Psoas muscle (tissue), 7 donors: ENCODE measurements at regions not wholly inside any gene's neighbourhood (a gene's known extent, or its start where the extent isn't known, plus 50 kb on each side); places are given as distances from the start of the nearest gene placed in this dataset.

ENCODE experiments used
- ATAC-seq, 4 donors: fragments of 200-7000 bp; cut with Tn5 transposase; one replicate each; pipeline ENCODE4 v1.9.1; 2020; ENCODE audit warnings: moderate library complexity in 3 of 4, mild to moderate bottlenecking in 2 of 4
- DNase-seq, 2 donors: peaks; one replicate each; pipeline ENCODE4 v3.0.0-alpha.2; 2020
- H3K27ac ChIP-seq: fragments of 200-600 bp; one replicate; pipeline ENCODE4 v1.8.0; 2022
- H3K27me3 ChIP-seq, 3 donors: fragments of 200-600 bp in 1 of 3; one replicate each; pipeline versions ENCODE4 v1.6.1 to v1.8.0; 2013 to 2022; ENCODE audit warnings: low read length in 2 of 3, mild to moderate bottlenecking in 2 of 3, moderate library complexity in 1 of 3; ENCODE audit not compliant: insufficient read depth in 3 of 3
- H3K36me3 ChIP-seq, 2 donors: fragments of 200-600 bp in 1 of 2; one replicate each; pipeline versions ENCODE4 v1.6.1 to v1.8.0; 2013 to 2022; ENCODE audit warnings: low read depth in 1 of 2, mild to moderate bottlenecking in 1 of 2, moderate library complexity in 1 of 2; ENCODE audit not compliant: insufficient read depth in 1 of 2
- H3K4me1 ChIP-seq: fragments of 200-600 bp; one replicate; pipeline ENCODE4 v1.8.0; 2022
- H3K4me3 ChIP-seq: fragments of 200-600 bp; one replicate; pipeline ENCODE4 v1.8.0; 2022; ENCODE audit warnings: mild to moderate bottlenecking
- H3K9me3 ChIP-seq: fragments of 200-600 bp; one replicate; pipeline ENCODE4 v1.8.0; 2022
- WGBS, 3 donors: extraction: QIAGEN DNeasy Blood & Tissue Kit; methylation state at CpG; one replicate each; pipeline versions ENCODE4 v1.1.6 to v1.1.7; 2013; 5-methylcytosine and 5-hydroxymethylcytosine counted together
- intact Hi-C, 2 donors: fragments of 100-400 bp; cut with DNase I; formaldehyde crosslinking; loops; one replicate each; pipeline versions ENCODE4 v1.11.0 to v1.14.2; 2022
- TF ChIP-seq, protein P1 (sequence below): fragments of 200-600 bp; IDR thresholded peaks from one replicate; pipeline ENCODE4 v1.8.0; 2022; ENCODE audit warnings: antibody characterized with exemption
- donor health status: healthy with polysubstance abuse.
- donor health status: DM: no; HTN: no; CAD: no; lungs with moderate emphysema.
- donor health status: Bipolar disorder and iron deficiency.
- donor health status: healthy.
- donor health status: DM: yes; HTN: yes; CAD: no.
- donor health status: DM: no; HTN: no; CAD: no.
- donor health status: DM: yes; HTN: yes; CAD: no.

DNA sequence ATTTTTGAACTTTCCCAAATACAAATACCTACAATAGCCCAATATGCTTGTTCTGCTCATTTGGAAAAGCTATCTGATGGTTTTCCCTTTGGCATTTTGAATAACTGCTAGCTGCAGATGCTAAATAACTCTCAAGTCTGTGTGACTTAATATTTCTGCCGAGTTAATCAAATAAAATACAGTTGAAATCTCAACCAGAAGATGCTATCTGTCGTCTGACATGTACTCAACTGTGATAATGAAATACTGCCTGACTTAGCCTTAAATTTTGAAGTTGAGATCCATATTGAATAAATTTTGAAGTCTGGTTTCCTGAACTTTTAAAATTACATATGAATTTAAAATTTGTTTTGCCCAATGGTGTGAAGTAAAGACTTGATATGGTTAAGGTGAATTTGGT, 204.4 kb upstream of the MEX3C start:
- Histone ChIP-seq H3K36me3 (no peaks in the 10 kb centered on the region), H3K27me3 (no peaks in the 10 kb centered on the region), H3K4me3 (no peak overlapping the region), H3K27ac (no peak overlapping the region), H3K4me1 (no peaks in the 10 kb centered on the region), H3K9me3 (no peaks in the 10 kb centered on the region)
- WGBS, 3 donors = 47 to 77% (median 61%) methylated on average over 2 of the region's 2 CpGs
- TF ChIP-seq, protein P1, sequence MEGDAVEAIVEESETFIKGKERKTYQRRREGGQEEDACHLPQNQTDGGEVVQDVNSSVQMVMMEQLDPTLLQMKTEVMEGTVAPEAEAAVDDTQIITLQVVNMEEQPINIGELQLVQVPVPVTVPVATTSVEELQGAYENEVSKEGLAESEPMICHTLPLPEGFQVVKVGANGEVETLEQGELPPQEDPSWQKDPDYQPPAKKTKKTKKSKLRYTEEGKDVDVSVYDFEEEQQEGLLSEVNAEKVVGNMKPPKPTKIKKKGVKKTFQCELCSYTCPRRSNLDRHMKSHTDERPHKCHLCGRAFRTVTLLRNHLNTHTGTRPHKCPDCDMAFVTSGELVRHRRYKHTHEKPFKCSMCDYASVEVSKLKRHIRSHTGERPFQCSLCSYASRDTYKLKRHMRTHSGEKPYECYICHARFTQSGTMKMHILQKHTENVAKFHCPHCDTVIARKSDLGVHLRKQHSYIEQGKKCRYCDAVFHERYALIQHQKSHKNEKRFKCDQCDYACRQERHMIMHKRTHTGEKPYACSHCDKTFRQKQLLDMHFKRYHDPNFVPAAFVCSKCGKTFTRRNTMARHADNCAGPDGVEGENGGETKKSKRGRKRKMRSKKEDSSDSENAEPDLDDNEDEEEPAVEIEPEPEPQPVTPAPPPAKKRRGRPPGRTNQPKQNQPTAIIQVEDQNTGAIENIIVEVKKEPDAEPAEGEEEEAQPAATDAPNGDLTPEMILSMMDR = no peak
- no peak for ATAC-seq
- intact Hi-C loops = no loop called here
- no peak for DNase-seq

DNA sequence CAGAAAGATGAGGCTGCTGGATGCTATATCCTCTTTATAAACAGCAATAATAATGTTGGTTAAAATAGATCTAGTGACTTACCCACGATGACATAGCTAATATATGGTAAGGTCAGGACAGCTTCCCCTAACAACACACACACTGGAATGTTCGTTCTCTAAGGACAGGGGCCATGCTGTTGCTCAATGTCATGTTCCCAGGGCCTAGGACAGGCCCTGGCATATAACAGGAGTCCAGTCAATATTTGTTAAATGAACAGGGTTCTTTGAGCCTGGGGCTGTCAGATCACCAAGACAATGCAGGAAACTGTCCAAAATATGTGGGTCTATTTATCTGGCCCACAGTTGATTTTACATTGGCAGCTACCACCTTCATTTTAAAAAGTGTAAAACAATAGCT, 207.1 kb upstream of the MEX3C start:
- TF ChIP-seq, protein P1 = no peak

DNA sequence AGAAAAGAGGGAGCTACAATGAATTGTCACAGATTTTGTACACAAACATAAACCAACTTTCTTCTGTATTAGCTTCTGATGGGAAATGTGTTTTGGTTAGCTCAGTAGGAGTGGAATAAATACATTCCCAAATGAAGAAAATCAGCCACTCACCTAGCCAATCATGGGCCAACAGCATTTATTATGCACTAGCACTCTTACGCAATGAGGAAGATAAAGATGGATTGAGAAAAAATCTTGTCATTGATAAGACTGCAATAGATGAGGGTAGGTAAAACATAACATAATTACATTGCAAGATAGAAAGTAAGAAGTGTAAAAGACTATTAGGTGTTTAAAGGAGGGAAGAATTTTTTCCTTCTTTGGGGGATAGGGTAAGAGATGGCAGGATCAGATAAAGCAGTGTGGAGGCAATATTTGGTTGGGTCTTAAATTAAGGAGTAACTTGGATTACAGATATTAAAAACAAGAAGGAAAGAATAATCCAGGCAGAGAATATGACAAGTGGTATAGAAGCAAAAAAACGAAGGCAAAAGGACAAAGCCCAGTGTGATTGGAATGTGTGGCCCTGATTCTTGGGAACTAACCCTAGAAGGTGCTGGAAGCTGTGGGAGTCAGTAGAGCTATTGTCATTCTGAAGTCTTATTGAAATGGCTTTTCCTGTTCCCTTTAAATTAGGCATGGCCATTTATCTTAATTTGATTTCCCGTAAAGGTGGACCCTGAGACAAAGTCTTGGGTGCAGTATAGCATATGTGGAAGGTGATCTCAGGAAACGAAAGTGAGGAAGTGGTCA, 208.4 kb upstream of the MEX3C start:
- H3K27ac ChIP-seq = no peak overlapping the region
- H3K4me1 ChIP-seq = no peaks in the 10 kb centered on the region
- TF ChIP-seq, protein P1 = no peak
- no peaks in the 10 kb centered on the region for H3K36me3 ChIP-seq
- ATAC-seq = no peak
- 72 to 78% (median 75%) methylated on average over 4 of the region's 4 CpGs for WGBS, 3 donors
- H3K27me3 ChIP-seq = no peaks in the 10 kb centered on the region
- no peak overlapping the region for H3K4me3 ChIP-seq
- intact Hi-C loops = no loop called here
- no peak for DNase-seq
- no peaks in the 10 kb centered on the region for H3K9me3 ChIP-seq

More for the DNA sequence above, 207.1 kb upstream of the MEX3C start:
- DNase-seq (no peak), ATAC-seq (no peak)
- no peaks in the 10 kb centered on the region for H3K36me3 ChIP-seq
- H3K4me1 ChIP-seq = no peaks in the 10 kb centered on the region
- H3K4me3 ChIP-seq = no peak overlapping the region
- no peaks in the 10 kb centered on the region for H3K9me3 ChIP-seq
- H3K27ac ChIP-seq = no peak overlapping the region
- 58 to 71% (median 69%) methylated on average over 2 of the region's 2 CpGs for WGBS, 3 donors
- no peaks in the 10 kb centered on the region for H3K27me3 ChIP-seq
- intact Hi-C loops = no loop called here

DNA sequence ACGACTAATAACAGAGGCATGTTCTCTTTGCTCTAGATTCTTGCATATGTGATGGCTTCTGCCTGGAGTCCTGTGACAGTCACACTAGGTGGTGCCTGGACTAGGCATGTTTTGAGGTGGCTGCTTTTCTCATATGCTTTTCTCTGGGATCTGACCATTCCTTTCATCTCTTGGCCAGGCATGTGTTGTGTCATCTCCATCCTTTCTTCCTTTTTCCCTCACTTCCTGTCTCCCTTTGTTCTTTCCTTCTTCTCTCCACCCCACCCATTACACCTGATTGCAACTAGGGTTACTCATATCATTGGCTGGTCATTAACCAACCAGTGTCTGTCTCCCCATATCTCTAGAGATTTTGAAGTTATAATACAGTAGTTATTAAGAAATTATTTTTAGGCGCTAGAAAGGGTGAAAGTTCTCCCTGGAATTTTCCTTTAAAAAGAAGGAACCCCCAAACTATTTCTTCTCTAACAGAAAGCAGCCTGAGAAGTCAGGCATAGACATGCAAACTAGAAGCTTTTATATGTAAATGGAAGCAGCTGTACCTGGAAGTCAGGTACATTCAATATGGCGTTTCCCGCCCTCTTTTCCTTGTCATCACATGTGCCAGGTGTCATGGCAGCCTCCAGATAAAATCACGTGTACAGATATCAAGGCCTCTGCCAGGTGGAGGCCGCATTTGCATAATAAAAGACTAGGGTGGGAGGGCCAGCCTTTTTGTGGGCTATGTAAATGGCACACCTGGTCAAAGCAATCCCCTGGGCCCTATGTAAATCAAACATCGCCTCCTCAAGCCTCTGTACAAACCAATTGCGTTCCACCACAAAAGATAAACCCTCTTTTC, 220.4 kb upstream of the MEX3C start:
- TF ChIP-seq, protein P1 = no peak
- Histone ChIP-seq H3K4me1 (no peaks in the 10 kb centered on the region), H3K9me3 (no peaks in the 10 kb centered on the region), H3K4me3 (no peak overlapping the region), H3K36me3 (no peaks in the 10 kb centered on the region), H3K27me3 (no peaks in the 10 kb centered on the region), H3K27ac (no peak overlapping the region)
- 72 to 83% (median 83%) methylated on average over 8 of the region's 8 CpGs for WGBS, 3 donors
- intact Hi-C loops = no loop called here
- ATAC-seq (no peak), DNase-seq (no peak)
